ENCODE measurements at regions not wholly inside any gene's neighbourhood (a gene's known extent, or its start where the extent isn't known, plus 50 kb on each side); places are given as distances from the start of the nearest gene placed in this dataset.

- TF ChIP-seq CTCF (IDR thresholded peaks at IDR 0.05; ENCODE audit: insufficient read depth, low read length, poor library complexity, severe bottlenecking) (no peak), EZH2phosphoT487 (conservative IDR thresholded peaks at IDR 0.05; ENCODE audit: low read length) (no peak)
Observed at GRCh38 chr12:98074286-98074685, 441.1 kb upstream of the TMPO start.
